DND-41 (cell line): ENCODE measurements at regions not wholly inside any gene's neighbourhood (a gene's known extent, or its start where the extent isn't known, plus 50 kb on each side); places are given as distances from the start of the nearest gene placed in this dataset.

Experiments used
- EZH2 ChIP-seq: IDR thresholded peaks from 3 replicates; pipeline ENCODE4 v1.6.1; 2012; ENCODE audit warnings: borderline replicate concordance, low read depth, mild to moderate bottlenecking, moderate library complexity, low read length, inconsistent platforms; ENCODE audit not compliant: severe bottlenecking
- TF ChIP-seq, protein P1 (sequence below): IDR thresholded peaks from 2 replicates; pipeline ENCODE4 v1.5.1; 2012; ENCODE audit warnings: borderline replicate concordance, low read length, moderate library complexity, mild to moderate bottlenecking; ENCODE audit not compliant: poor library complexity, severe bottlenecking; ENCODE audit errors: extremely low read depth

DNA sequence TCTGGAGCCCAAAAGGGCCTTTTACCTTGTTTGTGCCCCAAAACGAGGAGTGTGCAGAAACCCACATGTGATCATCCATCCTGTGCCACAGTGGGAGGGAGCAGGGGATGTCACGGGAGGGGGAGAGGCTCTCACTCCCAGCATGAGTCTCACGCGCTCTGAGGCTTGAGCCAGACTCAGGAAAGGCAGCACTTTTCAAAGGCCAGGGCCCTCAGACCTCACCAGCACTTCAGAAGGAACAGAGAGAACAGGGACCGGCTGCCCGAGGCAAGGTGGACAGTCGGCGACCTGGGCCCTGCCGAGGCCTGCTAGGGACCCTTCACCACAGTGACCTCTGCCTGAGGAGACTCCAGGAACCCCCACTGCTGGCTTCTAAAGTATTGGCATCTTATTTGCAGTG, 71.7 kb upstream of the WASF3 start:
- no peak for TF ChIP-seq EZH2
- TF ChIP-seq, protein P1, sequence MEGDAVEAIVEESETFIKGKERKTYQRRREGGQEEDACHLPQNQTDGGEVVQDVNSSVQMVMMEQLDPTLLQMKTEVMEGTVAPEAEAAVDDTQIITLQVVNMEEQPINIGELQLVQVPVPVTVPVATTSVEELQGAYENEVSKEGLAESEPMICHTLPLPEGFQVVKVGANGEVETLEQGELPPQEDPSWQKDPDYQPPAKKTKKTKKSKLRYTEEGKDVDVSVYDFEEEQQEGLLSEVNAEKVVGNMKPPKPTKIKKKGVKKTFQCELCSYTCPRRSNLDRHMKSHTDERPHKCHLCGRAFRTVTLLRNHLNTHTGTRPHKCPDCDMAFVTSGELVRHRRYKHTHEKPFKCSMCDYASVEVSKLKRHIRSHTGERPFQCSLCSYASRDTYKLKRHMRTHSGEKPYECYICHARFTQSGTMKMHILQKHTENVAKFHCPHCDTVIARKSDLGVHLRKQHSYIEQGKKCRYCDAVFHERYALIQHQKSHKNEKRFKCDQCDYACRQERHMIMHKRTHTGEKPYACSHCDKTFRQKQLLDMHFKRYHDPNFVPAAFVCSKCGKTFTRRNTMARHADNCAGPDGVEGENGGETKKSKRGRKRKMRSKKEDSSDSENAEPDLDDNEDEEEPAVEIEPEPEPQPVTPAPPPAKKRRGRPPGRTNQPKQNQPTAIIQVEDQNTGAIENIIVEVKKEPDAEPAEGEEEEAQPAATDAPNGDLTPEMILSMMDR = no peak
